Fibroblast of villous mesenchyme (primary cell): ENCODE measurements at regions not wholly inside any gene's neighbourhood (a gene's known extent, or its start where the extent isn't known, plus 50 kb on each side); places are given as distances from the start of the nearest gene placed in this dataset.
"Not testable (repeated sequence)": the region's sequence is repeated elsewhere in the genome, so short reads cannot be mapped to it uniquely, and the experiment has no call there.

Source experiments
- DNase-seq: peaks from one replicate; pipeline ENCODE4 v3.0.0-alpha.2; 2010; ENCODE audit warnings: low read depth
- H3K4me3 ChIP-seq: 2 replicates; pipeline ENCODE4 v1.5.1; 2011; ENCODE audit warnings: low read depth, mild to moderate bottlenecking, low read length
- CTCF ChIP-seq: IDR thresholded peaks from 2 replicates; pipeline ENCODE4 v1.5.1; 2012; ENCODE audit warnings: low read depth, mild to moderate bottlenecking, low read length; ENCODE audit not compliant: insufficient read depth

- no peak overlapping the region for H3K4me3 ChIP-seq
- no peak for TF ChIP-seq CTCF
- no peak for DNase-seq
These were observed 72.6 kb upstream of the CITED2 start for GRCh38 chr6:139446768-139447655.

GRCh38 chr6:139446138-139446715 is 71.8 kb upstream of the CITED2 start:
- H3K4me3 ChIP-seq: no peak overlapping the region
- no peak for DNase-seq
- TF ChIP-seq CTCF: no peak

GRCh38 chr6:139444273-139444787 is 69.9 kb upstream of the CITED2 start:
- not testable (repeated sequence) for H3K4me3 ChIP-seq, DNase-seq

- no peak overlapping the region for H3K4me3 ChIP-seq
- no peak for TF ChIP-seq CTCF
- peak; percentile 58 for DNase-seq
These were observed 69.0 kb upstream of the CITED2 start for GRCh38 chr6:139443231-139444112.

- DNase-seq: no peak
- no peak for TF ChIP-seq CTCF
- no peak overlapping the region for H3K4me3 ChIP-seq
These were observed 67.8 kb upstream of the CITED2 start for GRCh38 chr6:139442188-139442671.

- peak; percentile 56 for DNase-seq
- TF ChIP-seq CTCF: no peak
- no peak overlapping the region for H3K4me3 ChIP-seq
These were observed 64.9 kb upstream of the CITED2 start for GRCh38 chr6:139439349-139439748.
